ENCODE measurements at regions not wholly inside any gene's neighbourhood (a gene's known extent, or its start where the extent isn't known, plus 50 kb on each side); places are given as distances from the start of the nearest gene placed in this dataset.

DNA sequence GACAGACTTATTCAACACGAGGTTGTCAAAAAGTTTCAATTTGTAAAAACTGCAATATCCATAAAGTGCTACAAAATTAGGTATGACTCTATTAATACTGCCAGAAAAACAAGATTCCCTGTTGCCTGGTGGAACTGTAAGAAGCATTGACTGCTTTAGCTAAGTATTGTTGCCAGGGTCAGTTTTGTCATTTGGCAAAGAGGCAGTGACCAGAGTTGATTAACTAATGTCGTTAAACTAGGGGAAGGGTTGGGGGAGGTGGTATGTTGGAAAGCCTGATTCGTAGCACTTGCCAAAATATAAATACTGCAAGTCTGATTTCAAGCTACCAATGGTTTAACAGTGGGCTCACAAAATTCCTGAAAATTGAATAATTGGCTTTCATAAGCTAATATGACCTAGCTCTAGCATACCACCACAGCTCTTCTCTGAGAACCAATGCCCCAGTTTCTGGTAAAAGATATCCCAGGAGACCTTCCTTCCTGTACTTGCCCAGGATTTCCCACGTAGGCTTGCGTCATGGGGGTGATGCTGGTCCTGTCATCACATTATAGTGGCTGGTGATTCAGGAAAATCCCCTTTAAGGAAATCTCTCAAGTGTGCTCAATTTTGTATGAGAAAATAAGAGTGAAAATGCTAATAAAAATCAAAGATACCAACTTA is 266.4 kb upstream of the TBC1D5 start:
- no peak overlapping the region for H3K4me3 ChIP-seq (ENCODE audit: low read depth in 1 of 2, low read length in 2 of 2)
- no peaks in the 10 kb centered on the region for H3K27me3 ChIP-seq (ENCODE audit: control insufficient read depth in 1 of 2, insufficient read depth in 2 of 2, low read length in 2 of 2)
- H3K4me1 ChIP-seq (ENCODE audit: control insufficient read depth in 2 of 2, insufficient read depth in 2 of 2, low read length in 1 of 2), result no peaks in the 10 kb centered on the region
- 67 to 71% methylated on average over 5 of the region's 5 CpGs for WGBS, 2 donors
- no peaks in the 10 kb centered on the region for H3K36me3 ChIP-seq (ENCODE audit: control insufficient read depth in 2 of 2, insufficient read depth in 2 of 2, low read length in 1 of 2)
- peaks cover 0 to 2% of the 10 kb centered on the region in 2 donors for H3K9me3 ChIP-seq (ENCODE audit: control insufficient read depth in 2 of 2, insufficient read depth in 1 of 2, low read depth in 1 of 2, low read length in 1 of 2)
- H3K27ac ChIP-seq (ENCODE audit: low read depth in 2 of 2, low read length in 1 of 2), result no peak overlapping the region

DNA sequence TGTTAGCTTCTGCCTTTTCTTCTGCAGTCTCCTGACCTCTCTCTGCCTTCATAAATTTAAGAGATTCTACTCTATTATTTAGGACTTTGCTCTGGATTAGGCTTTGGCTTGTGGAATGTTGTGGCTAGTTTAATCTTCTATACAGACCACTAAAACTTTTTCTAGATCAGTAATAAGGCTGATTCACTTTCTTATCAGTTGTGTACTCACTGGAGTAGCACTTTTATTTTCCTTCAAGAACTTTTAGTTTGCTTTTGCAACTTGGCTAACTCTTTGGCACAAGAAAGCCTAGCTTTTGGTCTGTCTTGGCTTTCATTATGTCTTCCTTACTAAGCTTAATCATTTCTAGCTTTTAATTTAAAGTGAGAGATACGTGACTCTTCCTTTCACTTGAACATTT is 265.5 kb upstream of the TBC1D5 start:
- H3K9me3 ChIP-seq (ENCODE audit: control insufficient read depth in 2 of 2, insufficient read depth in 1 of 2, low read depth in 1 of 2, low read length in 1 of 2), result peaks cover 0 to 2% of the 10 kb centered on the region in 2 donors
- WGBS, 2 donors, result 76 to 85% methylated on average over 1 of the region's 1 CpG
- no peaks in the 10 kb centered on the region for H3K27me3 ChIP-seq (ENCODE audit: control insufficient read depth in 1 of 2, insufficient read depth in 2 of 2, low read length in 2 of 2)
- no peaks in the 10 kb centered on the region for H3K4me1 ChIP-seq (ENCODE audit: control insufficient read depth in 2 of 2, insufficient read depth in 2 of 2, low read length in 1 of 2)
- H3K36me3 ChIP-seq (ENCODE audit: control insufficient read depth in 2 of 2, insufficient read depth in 2 of 2, low read length in 1 of 2), result no peaks in the 10 kb centered on the region
- H3K27ac ChIP-seq (ENCODE audit: low read depth in 2 of 2, low read length in 1 of 2), result no peak overlapping the region
- no peak overlapping the region for H3K4me3 ChIP-seq (ENCODE audit: low read depth in 1 of 2, low read length in 2 of 2)

DNA sequence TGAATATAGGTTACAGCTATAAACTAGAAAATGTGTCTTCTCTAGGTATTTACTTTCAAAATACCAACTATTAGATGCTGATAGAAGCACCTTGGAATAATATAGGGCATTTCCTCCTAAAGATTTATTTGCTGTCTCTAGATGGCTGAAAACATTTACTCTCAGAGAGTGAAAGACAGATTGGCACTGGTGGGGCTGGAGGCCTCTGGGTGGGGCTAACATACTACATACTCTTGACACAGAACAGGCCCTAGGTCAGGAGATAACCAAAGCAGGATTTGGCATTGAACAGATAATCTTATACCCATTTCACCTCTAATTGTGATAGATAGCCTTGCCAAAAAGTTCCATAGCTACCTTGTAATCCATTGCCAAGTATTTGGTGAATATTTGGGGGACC is 253.3 kb upstream of the TBC1D5 start:
- no peaks in the 10 kb centered on the region for H3K4me1 ChIP-seq (ENCODE audit: control insufficient read depth in 2 of 2, insufficient read depth in 2 of 2, low read length in 1 of 2)
- H3K9me3 ChIP-seq (ENCODE audit: control insufficient read depth in 2 of 2, insufficient read depth in 1 of 2, low read depth in 1 of 2, low read length in 1 of 2), result no peaks in the 10 kb centered on the region
- no peaks in the 10 kb centered on the region for H3K36me3 ChIP-seq (ENCODE audit: control insufficient read depth in 2 of 2, insufficient read depth in 2 of 2, low read length in 1 of 2)
- no peak overlapping the region for H3K4me3 ChIP-seq (ENCODE audit: low read depth in 1 of 2, low read length in 2 of 2)
- no peaks in the 10 kb centered on the region for H3K27me3 ChIP-seq (ENCODE audit: control insufficient read depth in 1 of 2, insufficient read depth in 2 of 2, low read length in 2 of 2)
- no peak overlapping the region for H3K27ac ChIP-seq (ENCODE audit: low read depth in 2 of 2, low read length in 1 of 2)

GRCh38 chr3:17994167-17994566 is 251.7 kb upstream of the TBC1D5 start:
- no peak overlapping the region for H3K27ac ChIP-seq (ENCODE audit: low read depth in 2 of 2, low read length in 1 of 2)
- WGBS, 2 donors, result 84 to 85% methylated on average over 7 of the region's 7 CpGs
- no peak overlapping the region for H3K4me3 ChIP-seq (ENCODE audit: low read depth in 1 of 2, low read length in 2 of 2)
- H3K9me3 ChIP-seq (ENCODE audit: control insufficient read depth in 2 of 2, insufficient read depth in 1 of 2, low read depth in 1 of 2, low read length in 1 of 2), result no peaks in the 10 kb centered on the region
- no peaks in the 10 kb centered on the region for H3K4me1 ChIP-seq (ENCODE audit: control insufficient read depth in 2 of 2, insufficient read depth in 2 of 2, low read length in 1 of 2)
- no peaks in the 10 kb centered on the region for H3K27me3 ChIP-seq (ENCODE audit: control insufficient read depth in 1 of 2, insufficient read depth in 2 of 2, low read length in 2 of 2)
- no peaks in the 10 kb centered on the region for H3K36me3 ChIP-seq (ENCODE audit: control insufficient read depth in 2 of 2, insufficient read depth in 2 of 2, low read length in 1 of 2)

GRCh38 chr3:17990390-17990789 is 248.0 kb upstream of the TBC1D5 start:
- Histone ChIP-seq H3K4me1 (ENCODE audit: control insufficient read depth in 2 of 2, insufficient read depth in 2 of 2, low read length in 1 of 2) (peaks cover 0 to 2% of the 10 kb centered on the region in 2 donors), H3K36me3 (ENCODE audit: control insufficient read depth in 2 of 2, insufficient read depth in 2 of 2, low read length in 1 of 2) (no peaks in the 10 kb centered on the region), H3K27ac (ENCODE audit: low read depth in 2 of 2, low read length in 1 of 2) (no peak overlapping the region), H3K4me3 (ENCODE audit: low read depth in 1 of 2, low read length in 2 of 2) (no peak overlapping the region), H3K9me3 (ENCODE audit: control insufficient read depth in 2 of 2, insufficient read depth in 1 of 2, low read depth in 1 of 2, low read length in 1 of 2) (no peaks in the 10 kb centered on the region), H3K27me3 (ENCODE audit: control insufficient read depth in 1 of 2, insufficient read depth in 2 of 2, low read length in 2 of 2) (no peaks in the 10 kb centered on the region)
- WGBS, 2 donors, result 88 to 96% methylated on average over 1 of the region's 1 CpG

DNA sequence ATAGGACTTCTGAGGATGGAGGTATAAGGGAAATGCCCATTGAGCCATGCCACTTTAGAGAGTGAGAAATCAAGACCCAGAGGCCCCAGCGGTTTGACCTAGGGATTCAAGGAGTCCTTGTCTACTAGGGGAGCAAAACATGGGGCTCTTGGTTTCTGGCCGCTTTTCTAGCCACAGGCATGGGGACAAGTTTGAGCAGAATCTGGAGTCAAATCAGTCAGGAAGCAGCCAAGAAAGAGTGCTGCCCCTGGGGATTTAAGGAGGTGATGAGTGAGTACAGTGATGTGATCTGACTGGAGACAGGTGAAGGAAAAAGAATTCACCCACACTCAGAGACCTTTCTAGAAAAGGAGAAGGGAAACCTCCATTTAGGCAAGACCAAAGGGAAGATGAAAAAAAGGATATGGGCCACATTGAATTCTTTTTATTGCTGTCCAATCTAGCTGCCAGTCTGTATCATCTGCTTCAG is 244.0 kb upstream of the TBC1D5 start:
- H3K4me1 ChIP-seq (ENCODE audit: control insufficient read depth in 2 of 2, insufficient read depth in 2 of 2, low read length in 1 of 2), result peaks cover 0 to 2% of the 10 kb centered on the region in 2 donors
- no peaks in the 10 kb centered on the region for H3K36me3 ChIP-seq (ENCODE audit: control insufficient read depth in 2 of 2, insufficient read depth in 2 of 2, low read length in 1 of 2)
- no peaks in the 10 kb centered on the region for H3K9me3 ChIP-seq (ENCODE audit: control insufficient read depth in 2 of 2, insufficient read depth in 1 of 2, low read depth in 1 of 2, low read length in 1 of 2)
- no peak overlapping the region for H3K4me3 ChIP-seq (ENCODE audit: low read depth in 1 of 2, low read length in 2 of 2)
- H3K27me3 ChIP-seq (ENCODE audit: control insufficient read depth in 1 of 2, insufficient read depth in 2 of 2, low read length in 2 of 2), result no peaks in the 10 kb centered on the region
- 36 to 56% methylated on average over 2 of the region's 2 CpGs for WGBS, 2 donors
- no peak overlapping the region for H3K27ac ChIP-seq (ENCODE audit: low read depth in 2 of 2, low read length in 1 of 2)

DNA sequence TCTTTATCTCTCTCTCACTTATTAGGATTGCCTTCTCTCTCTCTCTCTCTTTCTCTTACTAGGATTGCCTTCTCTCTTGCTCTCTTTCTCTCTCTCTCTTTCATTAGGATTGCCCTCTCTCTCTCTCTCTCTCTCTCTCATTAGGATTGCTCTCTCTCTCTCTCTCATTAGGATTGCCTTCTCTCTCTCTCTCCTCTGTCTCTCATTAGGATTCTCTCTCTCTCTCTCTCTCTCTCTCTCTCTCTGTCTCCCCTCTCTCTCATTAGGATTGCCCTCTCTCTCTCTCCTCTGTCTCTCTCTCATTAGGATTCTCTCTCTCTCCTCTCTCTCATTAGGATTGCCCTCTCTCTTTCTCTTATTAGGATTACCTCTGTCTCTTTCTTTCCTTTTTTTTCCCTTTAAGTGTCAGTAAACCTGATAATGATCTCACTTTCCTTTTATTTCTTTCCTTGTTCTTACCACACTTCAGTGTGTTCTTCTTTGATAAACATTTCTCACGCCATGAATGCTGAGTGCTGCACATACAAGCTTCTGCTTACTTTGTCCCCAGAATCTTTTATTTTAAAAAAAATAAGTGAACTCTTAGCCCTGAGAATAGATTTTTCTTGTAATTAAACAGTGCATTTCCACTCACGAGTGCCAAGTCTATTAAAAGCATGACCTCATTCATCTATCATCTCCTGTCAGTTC is 243.4 kb upstream of the TBC1D5 start:
- Histone ChIP-seq H3K4me3 (ENCODE audit: low read depth in 1 of 2, low read length in 2 of 2) (no peak overlapping the region), H3K27ac (ENCODE audit: low read depth in 2 of 2, low read length in 1 of 2) (no peak overlapping the region), H3K9me3 (ENCODE audit: control insufficient read depth in 2 of 2, insufficient read depth in 1 of 2, low read depth in 1 of 2, low read length in 1 of 2) (no peaks in the 10 kb centered on the region), H3K27me3 (ENCODE audit: control insufficient read depth in 1 of 2, insufficient read depth in 2 of 2, low read length in 2 of 2) (no peaks in the 10 kb centered on the region), H3K36me3 (ENCODE audit: control insufficient read depth in 2 of 2, insufficient read depth in 2 of 2, low read length in 1 of 2) (no peaks in the 10 kb centered on the region), H3K4me1 (ENCODE audit: control insufficient read depth in 2 of 2, insufficient read depth in 2 of 2, low read length in 1 of 2) (peaks cover 0 to 2% of the 10 kb centered on the region in 2 donors)
- 23 to 33% methylated on average over 2 of the region's 2 CpGs for WGBS, 2 donors

DNA sequence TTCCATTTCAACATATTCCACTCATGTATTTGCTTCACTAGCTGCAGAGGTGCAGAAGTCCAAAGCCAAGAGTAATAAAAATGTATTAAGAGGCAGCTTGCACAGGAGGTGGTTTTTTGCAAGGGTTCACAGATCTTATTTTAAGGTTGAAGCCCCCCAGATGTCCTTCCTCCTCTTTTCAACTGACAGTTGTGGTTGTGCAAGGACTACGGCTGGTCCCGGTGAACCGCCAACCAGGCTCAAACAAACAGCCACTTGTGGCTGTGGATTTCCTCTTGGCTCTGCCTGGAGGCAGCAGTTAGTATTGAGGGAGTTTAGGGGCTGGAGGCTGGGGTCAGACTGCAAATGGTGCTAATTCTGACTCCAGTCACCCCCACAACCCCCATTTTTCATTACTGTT is 240.7 kb upstream of the TBC1D5 start:
- no peaks in the 10 kb centered on the region for H3K36me3 ChIP-seq (ENCODE audit: control insufficient read depth in 2 of 2, insufficient read depth in 2 of 2, low read length in 1 of 2)
- H3K9me3 ChIP-seq (ENCODE audit: control insufficient read depth in 2 of 2, insufficient read depth in 1 of 2, low read depth in 1 of 2, low read length in 1 of 2), result no peaks in the 10 kb centered on the region
- WGBS, 2 donors, result 61 to 76% methylated on average over 3 of the region's 3 CpGs
- H3K4me3 ChIP-seq (ENCODE audit: low read depth in 1 of 2, low read length in 2 of 2), result no peak overlapping the region
- no peaks in the 10 kb centered on the region for H3K27me3 ChIP-seq (ENCODE audit: control insufficient read depth in 1 of 2, insufficient read depth in 2 of 2, low read length in 2 of 2)
- H3K27ac ChIP-seq (ENCODE audit: low read depth in 2 of 2, low read length in 1 of 2), result no peak overlapping the region
- H3K4me1 ChIP-seq (ENCODE audit: control insufficient read depth in 2 of 2, insufficient read depth in 2 of 2, low read length in 1 of 2), result peaks cover 0 to 2% of the 10 kb centered on the region in 2 donors

DNA sequence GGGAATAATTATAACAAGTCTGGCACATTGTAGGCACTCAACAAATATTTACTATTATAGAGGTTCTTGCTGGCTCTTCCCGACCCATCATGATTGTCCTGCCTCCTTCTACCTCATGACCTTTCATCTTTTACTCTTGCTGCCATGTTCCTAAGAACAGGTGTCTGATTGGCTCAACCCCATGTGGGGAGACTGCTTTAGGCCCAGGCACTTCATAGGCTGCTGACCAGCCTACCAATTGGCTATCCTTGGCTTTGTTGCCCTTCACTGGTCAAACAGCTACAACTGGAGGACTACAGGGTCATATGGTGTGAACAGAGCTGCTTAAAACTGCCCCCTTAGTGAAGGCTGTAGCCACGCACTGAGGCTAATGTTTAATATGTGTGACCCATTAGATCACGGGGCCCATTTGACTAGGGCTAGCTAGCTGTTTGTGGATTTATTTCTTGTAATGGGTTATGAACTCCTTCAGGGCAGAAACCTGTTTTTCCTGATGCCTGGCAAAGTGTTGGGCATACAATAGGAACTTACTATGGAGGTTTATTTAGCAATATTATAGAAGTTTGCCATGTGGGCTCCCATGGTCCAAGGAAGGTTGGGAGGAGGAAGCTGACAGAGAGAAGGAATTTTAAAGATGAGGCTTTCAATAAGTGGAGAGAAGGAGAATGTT is 239.9 kb upstream of the TBC1D5 start:
- Histone ChIP-seq H3K36me3 (ENCODE audit: control insufficient read depth in 2 of 2, insufficient read depth in 2 of 2, low read length in 1 of 2) (no peaks in the 10 kb centered on the region), H3K4me1 (ENCODE audit: control insufficient read depth in 2 of 2, insufficient read depth in 2 of 2, low read length in 1 of 2) (peaks cover 0 to 2% of the 10 kb centered on the region in 2 donors), H3K9me3 (ENCODE audit: control insufficient read depth in 2 of 2, insufficient read depth in 1 of 2, low read depth in 1 of 2, low read length in 1 of 2) (no peaks in the 10 kb centered on the region), H3K4me3 (ENCODE audit: low read depth in 1 of 2, low read length in 2 of 2) (no peak overlapping the region), H3K27me3 (ENCODE audit: control insufficient read depth in 1 of 2, insufficient read depth in 2 of 2, low read length in 2 of 2) (no peaks in the 10 kb centered on the region), H3K27ac (ENCODE audit: low read depth in 2 of 2, low read length in 1 of 2) (no peak overlapping the region)
- WGBS, 2 donors, result 79 to 88% methylated on average over 3 of the region's 3 CpGs

Data from esophagus (tissue), 2 donors.